ENCODE measurements at regions not wholly inside any gene's neighbourhood (a gene's known extent, or its start where the extent isn't known, plus 50 kb on each side); places are given as distances from the start of the nearest gene placed in this dataset.

DNA sequence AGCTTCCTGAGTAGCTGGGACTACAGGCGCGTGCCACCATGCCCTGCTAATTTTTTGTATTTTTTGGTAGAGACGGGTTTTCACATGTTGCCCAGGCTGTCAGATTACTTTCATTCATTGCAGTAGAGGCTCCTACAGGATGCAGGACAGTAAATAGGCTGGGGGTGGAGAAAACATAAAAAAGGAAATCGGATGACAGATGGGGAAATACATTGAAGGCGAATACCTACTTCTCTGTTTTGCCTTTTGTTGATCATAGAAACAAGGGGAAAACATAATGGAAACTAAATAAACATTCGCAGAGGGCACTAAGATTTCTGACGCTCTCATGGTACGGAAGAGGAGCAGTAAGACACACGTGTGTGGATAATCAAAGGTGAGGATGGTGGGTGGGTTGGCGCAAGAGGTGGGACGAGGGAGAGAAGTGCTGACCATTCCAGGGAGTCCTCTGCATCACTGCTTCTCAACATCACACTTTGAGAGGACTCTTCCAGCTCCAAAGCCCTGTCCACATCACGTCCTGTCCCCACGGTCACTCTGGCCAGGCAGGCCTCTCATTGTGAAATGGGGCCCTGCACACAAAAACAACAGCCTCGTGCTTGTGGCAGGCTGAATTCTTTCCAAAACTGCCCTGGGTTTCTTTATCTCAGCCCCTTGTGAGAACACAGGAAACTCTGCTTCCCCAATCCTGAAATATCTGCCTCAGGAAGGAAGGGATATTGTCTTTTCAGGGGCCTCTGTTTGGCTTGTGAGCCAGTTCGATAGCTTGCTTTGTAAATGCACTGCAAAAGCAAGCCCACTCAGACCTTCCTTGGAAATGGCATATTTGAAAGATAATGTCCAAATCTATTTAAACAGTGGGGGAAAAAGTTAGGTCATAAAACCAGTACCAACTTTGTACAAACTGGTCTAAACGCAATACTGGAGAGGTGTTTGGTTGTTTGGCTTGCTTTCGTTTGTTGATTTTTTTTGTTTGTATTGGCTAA is 188.5 kb downstream of the FOXO1 start:
- no peak for DNase-seq (ENCODE audit: low read depth in 2 of 2)

DNA sequence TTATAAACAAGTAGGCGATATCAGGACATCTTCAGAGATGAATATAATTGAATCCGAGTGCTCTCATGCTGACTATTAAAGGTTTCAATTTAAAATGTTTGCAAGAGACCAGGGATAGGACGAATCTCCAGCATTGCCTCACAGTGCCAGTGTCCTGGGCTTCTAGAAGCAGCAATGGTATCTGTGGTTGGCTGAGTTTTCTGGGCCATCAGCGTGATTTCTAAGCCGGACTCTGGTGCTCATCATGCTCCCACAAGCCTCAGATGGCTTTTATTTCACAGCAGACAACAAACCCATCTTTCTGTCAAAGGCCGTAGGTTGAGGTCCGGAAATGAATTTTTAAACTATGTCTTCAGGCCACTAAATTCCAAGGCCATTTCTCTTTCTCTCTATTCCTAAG is 187.7 kb downstream of the FOXO1 start:
- no peak for DNase-seq (ENCODE audit: low read depth in 2 of 2)

DNA sequence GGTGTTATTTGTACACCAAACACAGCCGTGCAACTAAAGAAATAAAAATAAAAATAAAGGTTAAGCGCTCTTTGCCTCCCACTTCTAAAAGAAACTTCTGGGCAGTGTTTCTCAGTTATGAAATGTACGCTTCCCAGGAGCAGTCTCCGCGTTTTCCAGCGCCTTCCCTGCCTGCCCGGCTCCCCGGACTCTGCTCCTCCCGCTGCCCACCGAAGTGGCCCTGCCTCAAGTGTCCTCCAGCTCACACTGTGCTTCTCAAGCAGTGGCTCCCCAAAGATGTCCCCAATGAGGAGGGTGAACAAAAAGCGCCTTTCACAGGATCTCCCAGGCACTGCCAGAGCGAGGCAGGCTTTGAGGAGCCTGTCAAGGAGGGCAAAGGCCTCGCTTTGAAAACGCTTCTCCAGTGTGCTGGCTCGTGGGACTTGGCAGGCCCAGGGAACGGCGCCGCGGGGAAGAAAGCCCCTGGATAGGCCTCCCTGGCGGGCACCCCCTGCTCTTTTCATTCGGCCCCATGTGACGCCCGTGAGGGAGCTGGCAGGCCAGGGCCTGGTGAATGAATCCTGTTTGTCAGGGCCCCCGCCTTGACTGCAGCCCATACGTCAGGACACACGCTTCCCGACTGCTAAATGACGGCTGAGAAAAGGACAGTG is 187.1 kb downstream of the FOXO1 start:
- DNase-seq (ENCODE audit: low read depth in 2 of 2), result no peak

DNA sequence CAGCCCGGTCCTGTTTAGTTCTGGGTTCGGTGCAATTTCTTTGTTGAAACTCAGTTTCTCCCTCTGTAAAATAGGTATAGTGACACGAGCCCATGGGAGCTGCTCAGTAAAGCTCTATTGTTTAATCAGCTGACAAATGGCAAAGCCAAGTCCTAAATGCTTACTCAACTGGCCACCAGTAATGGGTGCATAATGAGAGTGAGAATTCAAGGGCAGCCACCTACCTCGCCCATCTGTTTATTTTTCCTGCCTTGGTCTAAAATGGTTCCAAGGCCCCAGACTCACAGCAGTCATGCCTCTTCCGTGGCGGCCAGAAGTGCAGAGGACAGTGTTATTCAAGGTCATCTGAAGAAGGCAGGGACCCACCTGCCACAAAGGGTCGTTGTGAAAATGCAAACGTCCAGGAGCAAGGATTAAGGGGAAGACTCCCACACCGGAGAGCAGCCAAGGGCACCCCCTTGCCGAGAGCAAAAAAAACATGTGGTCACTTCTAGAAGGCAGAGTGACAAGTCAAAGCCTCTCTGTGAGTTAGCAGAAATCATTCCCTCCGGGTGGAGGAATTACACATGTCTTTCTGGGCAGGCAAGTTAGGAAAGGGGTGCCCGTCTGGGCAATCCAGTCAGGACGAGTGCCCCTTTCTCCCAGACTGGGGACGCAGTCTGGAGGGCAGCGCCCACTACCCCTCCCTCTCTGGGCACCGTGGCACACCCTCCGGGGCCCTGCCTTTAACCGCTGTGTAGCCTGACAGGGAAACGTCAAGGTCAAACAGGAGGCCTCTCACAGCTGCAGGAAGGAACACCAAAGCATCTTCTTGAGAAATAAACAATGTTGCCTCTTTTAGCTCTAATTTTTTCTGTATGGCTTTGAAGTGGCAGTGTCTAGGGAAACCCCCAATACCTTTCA is 186.2 kb downstream of the FOXO1 start:
- no peak for DNase-seq (ENCODE audit: low read depth in 2 of 2)

DNA sequence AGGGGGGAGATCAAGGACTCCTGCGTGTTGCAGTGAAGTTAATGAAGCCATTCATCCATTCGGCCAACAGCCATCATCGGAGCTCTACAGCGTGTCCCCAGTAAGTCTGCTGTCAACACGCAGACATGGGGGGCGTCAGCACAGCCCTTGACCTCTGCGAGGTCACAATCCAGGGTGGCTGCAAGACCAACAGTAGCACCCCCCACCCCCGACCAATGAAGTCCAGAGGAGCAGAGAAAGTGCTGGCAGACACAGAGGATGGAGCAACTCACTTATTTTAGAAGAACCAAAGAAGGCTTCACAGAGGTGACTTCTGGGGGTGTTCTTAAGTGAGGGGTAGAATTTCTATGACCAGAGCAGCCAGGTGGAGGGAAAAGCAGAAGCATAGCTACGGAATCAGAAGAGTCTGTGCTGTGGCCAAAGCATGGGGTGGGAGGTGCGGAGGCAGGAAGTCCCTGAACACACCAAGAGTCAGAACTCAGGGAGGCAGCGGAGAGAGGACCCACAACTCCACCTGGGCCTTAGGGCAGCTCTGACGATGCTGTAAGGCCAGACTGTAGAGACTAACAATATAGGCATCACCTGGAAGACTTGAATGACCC is 185.4 kb downstream of the FOXO1 start:
- DNase-seq (ENCODE audit: low read depth in 2 of 2), result no peak

DNA sequence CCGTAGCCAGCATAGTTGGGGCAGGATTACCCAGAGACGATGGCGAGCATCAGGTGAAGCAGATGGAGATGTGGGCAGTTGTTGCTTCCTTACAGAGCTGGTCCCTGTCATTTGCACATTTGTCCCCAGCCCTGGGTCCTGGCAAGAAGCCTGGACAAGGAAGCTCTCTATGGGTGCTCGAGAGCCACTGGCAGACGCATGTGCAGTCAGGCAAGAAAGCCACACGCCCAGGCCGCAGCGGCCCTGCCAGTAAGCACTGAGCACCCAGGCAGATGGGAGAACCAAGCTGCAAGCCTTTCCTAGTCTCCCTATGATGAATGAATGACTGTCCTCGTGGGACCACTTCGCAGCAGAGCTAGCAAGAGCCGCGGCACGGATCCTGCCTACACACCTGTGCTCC is 182.8 kb downstream of the FOXO1 start:
- no peak for DNase-seq (ENCODE audit: low read depth in 2 of 2)

DNA sequence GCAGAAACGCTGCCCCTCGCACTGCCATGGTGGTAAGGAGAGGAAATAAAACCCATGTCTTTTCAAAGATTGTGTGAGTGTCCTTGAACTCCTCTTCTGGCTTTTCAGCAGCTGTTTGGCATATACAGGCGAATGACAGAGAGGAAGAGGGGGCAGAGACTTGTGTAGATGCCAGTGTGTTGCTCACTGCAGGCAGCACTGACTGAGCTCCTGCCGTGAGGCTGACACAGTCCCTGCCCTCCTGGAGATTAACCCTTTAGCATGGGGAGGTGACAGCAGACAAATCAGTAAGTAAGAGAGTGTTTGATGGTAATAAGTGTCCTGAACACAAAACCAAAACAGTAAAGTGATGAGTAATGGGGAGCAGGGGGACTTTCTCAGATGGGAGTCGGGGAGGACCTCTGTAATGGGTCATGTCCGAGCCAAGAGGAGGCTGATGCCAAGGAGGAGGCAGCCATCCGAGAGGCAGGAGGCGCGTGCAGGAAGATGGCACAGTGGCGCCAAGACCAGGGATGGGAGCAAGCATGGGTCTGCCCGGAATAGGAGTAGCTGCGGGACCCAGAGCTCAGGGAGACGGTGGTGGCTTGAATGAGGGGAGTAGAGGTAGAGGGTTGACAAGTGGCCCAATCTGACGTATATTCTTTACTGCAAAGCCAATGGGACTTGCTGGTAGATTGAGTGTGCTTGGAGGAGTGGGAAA is 182.2 kb downstream of the FOXO1 start:
- no peak for DNase-seq (ENCODE audit: low read depth in 2 of 2)

DNA sequence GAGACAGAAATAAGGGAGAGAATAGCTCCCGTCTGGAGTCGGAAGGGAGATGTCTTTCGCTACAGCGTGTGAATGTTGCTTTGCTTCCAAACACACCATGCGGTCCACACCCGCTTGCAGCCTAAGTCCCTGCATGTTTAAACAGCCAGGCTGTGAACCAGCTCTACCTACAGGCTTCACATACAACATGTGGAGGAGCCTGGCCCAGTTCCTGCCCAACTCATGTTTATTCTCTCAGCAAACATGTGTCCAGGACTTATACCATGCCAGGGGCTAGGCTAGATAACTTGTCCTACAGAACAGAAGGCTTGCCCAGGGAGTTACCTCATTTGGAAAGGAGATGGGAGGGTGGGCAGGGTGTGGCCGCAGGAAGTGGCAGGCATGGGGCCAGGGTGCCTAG is 181.5 kb downstream of the FOXO1 start:
- DNase-seq (ENCODE audit: low read depth in 2 of 2), result no peak

DNA sequence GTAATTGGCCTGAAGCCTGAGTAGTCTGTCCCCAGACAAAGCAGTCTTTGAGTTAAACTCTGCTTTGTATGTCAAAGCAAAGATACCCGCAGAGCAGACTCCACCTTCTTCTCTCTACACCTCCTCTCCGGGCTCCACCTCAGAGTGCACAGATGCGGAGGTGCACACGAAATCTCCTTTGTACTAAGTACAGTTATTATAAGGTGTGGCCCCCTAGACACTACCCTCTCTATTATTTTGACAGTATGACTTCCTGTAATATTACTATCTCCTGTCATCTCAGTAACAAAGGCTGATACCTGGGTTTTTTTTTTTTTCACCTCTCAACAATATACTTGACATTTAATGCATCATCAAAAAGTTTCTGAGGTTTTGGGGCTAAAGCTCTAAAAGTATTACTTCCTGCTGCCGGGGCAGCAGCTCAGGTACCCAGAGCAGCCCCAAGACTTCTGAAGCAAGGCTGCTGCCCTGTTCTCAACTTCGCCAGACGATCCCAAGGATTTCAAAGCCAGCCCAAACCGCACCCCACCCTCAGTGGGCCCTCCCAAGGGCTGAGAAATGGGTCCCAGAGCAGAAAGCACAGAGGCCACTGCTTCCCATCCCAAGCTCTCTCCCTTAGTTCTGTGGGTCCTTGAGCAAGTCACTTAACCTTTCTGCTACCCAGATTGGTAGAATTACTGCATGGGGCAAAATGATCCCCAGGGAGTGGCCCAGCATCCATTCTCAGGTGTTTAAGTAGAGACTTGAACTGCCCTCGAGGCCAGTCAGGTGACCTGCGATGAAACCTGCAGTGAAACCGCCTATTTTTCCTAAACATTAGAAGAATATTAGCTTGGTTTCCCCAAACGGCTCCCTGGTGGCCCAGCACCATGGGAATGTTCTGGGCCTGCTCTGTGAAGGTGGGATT is 180.6 kb downstream of the FOXO1 start:
- no peak for DNase-seq (ENCODE audit: low read depth in 2 of 2)

DNA sequence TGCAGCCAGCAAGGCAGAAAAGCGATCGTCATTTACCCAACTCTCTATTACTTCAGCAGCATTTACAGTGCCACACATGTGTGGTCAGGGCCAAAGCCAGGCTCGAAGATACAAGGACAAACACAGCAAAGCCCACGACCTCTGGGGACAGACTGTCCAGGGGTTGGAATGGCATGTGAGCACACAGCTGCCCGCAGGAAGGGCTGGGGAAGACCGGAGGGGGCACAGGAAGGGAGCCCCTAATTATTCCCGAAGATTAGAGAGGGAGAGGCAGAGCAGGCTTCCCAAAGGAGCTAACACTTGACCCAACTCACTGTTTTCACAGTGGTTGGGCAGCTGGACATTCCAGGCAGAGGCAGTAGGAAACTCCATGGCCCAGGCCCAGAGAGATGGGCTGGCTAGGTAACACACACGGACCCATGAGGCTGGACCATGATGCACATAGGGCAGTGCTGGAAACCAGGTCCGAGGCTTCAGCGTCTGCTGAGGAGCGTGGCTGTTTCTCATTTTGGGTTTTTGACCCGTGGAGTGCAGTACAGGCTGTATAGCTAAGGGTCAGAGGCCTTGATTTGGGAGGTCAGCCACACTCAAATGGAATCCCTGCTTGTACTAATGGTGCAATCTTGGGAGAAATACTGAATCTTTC is 179.8 kb downstream of the FOXO1 start:
- DNase-seq (ENCODE audit: low read depth in 2 of 2), result no peak

DNA sequence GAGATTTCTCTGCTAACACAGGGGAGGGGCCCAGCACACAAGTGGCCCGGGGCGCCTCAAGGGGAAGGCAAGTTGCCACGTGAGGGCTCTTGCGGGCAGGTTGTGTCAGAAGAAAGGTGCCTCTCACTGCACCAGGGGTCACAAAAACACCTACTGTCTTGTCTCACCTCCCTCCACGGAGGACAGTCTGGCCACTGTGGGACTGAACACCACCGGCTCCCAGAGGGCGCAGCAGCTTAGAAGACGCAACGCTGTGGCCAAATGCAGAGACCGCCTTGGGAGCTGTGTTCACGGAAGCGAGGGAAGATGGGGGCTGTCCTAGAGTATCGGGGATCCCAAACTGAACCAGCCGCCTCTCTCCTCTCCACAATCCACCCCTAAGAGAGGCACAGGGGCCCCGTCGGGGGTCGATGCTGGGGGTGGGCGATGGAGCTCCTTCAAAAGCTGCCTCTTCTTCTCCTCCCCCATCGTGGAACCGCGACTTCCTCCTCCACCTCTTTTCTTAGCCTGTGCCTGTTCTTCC is 177.5 kb downstream of the FOXO1 start:
- DNase-seq (ENCODE audit: low read depth in 2 of 2), result no peak

DNA sequence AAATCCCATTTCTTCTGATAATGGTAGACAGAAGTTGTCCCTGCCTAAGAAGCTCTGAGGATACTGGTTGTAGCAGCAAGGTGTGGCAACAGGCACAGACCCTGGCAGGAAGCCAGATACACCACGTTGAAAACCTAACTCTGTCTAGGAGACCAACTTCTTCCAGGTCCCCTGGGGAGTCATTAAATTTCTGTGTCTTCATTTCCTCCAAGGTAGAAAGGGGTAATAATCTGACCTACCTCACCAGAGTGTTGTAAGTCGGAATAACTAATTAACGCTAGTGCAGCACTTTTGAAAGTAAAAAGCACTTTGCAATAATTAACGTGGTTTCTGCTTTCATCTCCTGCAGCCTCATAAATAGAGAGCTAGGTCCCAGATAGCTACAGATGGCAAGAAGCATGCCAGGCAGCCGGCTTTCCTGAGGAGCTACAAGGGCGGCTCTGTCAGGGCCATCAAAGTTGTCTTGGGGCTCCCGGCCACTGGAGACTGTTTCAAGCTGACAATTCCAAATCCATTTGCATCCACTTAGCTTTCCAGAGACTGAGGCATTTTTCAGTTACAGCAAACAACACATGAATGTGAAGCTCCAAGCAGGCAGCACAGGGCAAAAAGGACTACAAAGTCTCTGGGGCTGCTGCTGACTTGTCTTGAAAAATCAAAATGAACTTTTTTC is 176.2 kb downstream of the FOXO1 start:
- DNase-seq (ENCODE audit: low read depth in 2 of 2), result no peak

DNA sequence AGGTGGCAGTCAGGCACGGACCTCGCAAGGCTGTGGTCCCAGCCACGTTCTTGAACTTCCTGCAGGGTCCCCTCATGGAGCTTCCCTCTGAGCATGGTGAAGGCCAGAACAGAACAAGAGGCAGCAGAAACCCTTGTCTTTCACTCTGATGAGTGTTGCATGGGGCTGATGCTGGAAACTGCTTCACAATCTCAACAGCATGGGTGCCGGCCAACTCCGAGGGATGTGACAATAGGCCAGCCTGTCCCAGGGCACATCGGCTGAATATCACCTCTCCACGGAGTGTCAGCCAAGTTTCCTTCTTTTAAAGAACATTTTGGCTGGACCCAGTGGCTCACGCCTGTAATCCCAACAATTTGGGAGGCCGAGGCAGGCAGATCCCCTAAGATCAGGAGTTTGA is 173.9 kb downstream of the FOXO1 start:
- DNase-seq (ENCODE audit: low read depth in 2 of 2), result no peak

DNA sequence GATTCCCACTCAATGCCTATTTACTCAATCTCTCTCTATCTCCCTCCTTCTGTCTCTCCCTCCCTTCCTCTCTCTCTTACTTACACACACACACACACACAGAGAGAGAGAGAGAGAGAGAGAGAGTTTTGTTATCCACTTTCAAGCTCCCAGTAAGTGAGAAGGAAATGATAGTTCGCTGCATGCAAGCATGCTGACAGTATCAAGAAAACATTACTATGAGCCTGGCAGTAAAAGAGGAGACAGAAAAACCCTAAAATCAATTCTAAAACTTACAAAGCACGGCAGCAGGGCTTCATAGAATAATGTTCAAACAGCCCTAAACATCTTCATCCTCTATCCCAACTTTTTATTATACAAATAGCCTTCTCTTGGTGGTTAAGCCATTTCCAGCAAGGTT is 171.9 kb downstream of the FOXO1 start:
- no peak for DNase-seq (ENCODE audit: low read depth in 2 of 2)

DNA sequence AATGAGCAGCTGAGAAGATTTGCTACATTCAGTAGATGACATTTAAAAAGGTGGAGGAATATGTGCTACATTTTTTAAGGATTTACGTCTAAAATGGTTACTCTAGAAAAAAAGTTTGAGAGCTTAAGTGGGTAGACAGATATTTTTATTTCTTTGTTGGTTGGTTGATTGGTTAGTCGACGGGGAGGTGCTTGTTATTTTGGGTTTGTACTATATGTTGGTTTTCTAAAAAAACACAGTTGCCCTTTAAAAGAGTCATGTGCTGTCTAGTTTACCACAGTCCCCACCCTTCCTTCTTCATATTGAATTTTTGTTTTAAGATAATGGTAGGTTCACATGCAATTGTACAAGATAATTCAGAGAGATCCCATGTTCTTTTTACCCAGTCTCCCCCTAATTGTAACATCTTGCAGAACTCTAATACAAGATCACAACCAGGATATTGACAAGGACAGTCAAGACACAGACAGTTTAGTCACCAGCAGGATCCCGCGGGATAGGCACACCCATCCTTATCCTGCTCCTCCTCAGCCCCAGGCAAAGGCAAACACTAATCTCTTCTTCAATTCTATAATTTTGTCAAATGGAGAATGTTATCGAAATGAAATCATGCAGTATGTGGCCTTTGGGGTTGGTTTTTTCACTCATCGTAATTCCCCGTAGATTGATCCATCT is 171.4 kb downstream of the FOXO1 start:
- no peak for DNase-seq (ENCODE audit: low read depth in 2 of 2)

DNA sequence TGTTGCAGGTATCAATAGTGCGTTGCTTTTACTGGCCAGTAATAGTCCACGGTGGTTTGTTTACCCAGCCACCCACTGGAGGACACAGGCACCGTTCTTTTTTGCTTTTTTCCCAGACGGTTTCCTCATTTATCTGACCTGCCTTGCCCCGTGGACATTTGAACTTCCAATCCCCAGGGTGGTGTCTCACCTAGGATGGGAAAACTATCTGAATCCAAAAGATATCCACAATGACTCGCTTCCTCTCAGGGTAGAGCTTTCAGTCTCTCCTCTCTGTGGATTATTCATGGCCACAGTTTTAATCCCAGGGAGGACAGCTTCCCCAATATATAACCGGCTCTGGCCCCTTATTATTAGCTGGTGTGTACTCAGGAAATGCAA is 170.8 kb downstream of the FOXO1 start:
- no peak for DNase-seq (ENCODE audit: low read depth in 2 of 2)

DNA sequence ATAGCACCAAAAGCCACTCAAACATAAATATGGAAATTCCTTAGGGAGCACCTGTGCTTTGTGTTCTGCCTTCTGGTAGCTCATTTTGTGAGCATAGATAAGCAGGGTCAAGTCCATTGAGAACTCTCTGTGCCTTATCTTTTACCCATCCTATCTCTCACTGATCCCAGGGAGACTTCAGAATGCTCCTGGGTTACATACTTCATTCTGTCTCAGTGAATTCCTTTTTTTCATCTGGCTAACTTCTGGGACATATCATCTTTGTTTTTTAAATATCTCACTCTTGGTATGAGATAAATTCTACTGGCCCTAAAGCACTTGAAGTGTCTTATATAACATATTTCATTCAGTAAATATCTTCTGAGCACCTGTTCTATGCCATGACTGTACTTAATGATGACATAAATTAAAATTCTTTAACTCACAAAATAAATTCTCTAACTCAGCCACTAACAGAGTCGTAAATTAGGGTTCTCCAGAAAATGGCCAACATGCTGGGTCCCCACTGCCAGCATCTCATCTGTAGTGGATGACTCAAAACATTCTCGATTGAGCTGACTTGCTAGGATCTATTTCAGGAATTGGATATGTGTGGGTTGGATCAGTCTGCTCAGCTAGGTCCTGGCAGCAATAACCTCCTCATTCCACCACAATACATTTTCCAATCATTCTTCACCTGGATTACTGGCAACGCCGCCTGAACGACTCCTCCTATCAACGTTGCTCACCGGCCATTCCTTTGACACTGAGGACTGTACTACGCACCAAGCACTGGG is 170.2 kb downstream of the FOXO1 start:
- no peak for DNase-seq (ENCODE audit: low read depth in 2 of 2)

All from stimulated activated CD8-positive, alpha-beta memory T cell treated with anti-CD3 and anti-CD28 coated beads, Interleukin-2, amount 100 ng/mL, for 48 hours (primary cell).